HG02642 (cell line): ENCODE measurements at regions not wholly inside any gene's neighbourhood (a gene's known extent, or its start where the extent isn't known, plus 50 kb on each side); places are given as distances from the start of the nearest gene placed in this dataset.
"Not testable (repeated sequence)": the region's sequence is repeated elsewhere in the genome, so short reads cannot be mapped to it uniquely, and the experiment has no call there.

ENCODE experiments used
- ATAC-seq: cut with Tn5 transposase; IDR thresholded peaks from one replicate; pipeline ENCODE4 v1.9.1; 2021; ENCODE audit warnings: mild to moderate bottlenecking; ENCODE audit not compliant: unreplicated experiment, poor library complexity

DNA sequence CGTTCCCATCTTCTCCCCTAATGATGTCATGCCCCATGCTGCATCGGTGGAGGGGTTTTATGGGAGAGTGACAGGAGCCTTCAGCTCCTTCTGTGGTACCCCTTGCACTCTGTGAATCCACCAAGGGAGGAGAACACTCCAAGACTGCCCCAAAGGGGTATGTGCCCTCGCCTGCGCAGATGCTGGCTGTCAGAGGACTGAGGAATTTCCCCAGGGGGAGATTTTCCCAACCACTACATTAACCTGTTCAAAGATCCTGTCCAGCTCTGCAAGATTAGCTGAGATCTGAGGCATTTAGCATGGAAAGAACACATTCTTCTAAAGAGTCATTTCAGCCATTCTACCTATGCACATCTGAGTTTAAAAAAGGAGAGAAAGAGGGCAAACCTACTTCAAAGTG, 143.2 kb upstream of the ITGA6 start:
- ATAC-seq: no peak

DNA sequence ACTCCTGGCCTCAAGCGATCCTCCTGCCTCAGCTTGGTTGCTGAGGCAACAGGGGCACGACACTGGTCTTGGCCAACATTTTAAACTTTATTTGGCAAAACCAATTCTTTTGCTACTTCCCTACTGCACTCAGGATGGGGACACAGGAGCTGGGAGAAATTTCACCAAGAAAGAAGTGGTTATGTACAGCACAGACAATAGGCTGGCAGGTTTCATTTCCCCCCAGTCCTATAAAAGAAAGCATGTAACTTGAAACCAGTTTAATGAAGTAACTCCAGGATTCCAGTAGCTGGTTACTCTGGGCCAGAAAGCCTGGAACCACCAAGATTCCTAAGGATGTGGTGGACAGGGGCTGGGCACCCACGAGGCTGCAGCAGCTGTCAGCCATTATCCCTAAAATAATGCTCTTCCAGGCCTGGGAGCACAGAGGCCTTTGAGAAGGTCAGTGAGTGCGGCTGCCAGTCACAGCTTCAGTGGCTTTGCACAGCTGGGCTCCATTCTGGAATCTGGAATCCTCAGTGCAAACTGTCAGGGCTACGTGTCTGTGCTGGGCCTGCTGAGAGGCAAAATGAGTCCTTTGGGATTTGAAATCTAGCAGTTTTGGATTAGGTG, 142.3 kb upstream of the ITGA6 start:
- ATAC-seq: no peak

- no peak for ATAC-seq
Measured at GRCh38 chr2:172285760-172286159, 141.6 kb upstream of the ITGA6 start.

DNA sequence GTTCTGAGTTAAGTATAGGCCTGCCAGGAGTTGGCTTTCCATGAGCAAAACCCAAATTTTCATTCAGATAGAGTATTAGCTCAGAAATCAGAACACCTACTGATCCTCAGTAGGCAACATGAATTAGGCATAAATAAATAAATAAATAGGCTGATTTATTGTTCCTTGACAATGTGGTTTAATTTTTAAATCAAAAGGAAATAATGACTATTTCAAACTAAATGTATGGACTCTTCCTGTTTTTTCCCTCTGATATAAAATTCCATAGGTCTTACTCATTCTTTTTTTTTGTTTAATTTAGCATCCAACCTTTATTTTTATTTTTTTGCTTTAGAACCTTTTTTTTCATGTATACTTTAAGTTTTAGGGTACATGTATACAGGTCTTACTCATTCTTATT, 140.2 kb upstream of the ITGA6 start:
- no peak for ATAC-seq

- no peak for ATAC-seq
Measured at GRCh38 chr2:172287605-172288315, 139.6 kb upstream of the ITGA6 start.

DNA sequence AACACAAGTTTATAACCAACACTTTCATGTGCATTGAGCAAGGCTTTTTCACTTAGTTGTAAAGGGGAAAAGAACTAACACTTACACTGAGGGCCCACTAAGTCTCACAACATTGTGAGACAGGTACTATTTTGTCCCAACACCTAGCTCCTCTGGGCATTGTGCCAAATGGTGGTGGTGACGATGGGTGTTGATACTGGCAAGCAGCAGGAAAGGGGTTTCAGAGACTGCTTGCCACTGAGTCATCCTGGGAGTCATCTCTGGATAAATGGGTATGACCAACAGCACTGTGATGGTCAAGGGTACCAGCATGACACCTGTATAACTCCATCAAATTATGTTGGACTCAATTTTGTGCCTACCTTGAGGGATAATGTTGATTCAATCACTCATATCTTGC, 138.8 kb upstream of the ITGA6 start:
- ATAC-seq: no peak

DNA sequence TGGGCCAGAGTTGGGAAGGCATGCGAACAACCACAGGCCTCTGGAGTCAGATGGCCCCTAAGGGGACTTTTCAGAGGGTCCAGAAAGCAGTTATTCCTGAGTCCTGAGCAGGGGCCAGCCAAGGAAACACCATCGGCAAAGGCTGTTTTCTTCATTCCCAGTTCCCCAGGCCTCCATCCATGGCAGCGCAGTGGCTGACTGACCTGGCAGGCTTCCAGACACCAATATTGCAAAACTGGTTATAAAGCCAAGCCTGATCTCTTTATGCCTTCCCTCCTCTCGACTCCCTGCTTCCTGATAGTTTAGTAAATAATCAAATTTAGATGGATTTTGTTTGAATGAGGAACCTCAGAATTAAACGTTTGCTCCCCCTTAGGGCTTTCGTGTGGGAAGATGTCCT, 133.4 kb upstream of the ITGA6 start:
- ATAC-seq: no peak

GRCh38 chr2:172294983-172295382, 132.4 kb upstream of the ITGA6 start:
- ATAC-seq: no peak

- ATAC-seq: no peak
Measured at GRCh38 chr2:172295677-172296076, 131.7 kb upstream of the ITGA6 start.

- ATAC-seq: no peak
Measured at GRCh38 chr2:172296267-172297046, 130.9 kb upstream of the ITGA6 start.

GRCh38 chr2:172297531-172297930, 129.9 kb upstream of the ITGA6 start:
- ATAC-seq: no peak

- ATAC-seq: no peak
Measured at GRCh38 chr2:172297950-172298349, 129.4 kb upstream of the ITGA6 start.

DNA sequence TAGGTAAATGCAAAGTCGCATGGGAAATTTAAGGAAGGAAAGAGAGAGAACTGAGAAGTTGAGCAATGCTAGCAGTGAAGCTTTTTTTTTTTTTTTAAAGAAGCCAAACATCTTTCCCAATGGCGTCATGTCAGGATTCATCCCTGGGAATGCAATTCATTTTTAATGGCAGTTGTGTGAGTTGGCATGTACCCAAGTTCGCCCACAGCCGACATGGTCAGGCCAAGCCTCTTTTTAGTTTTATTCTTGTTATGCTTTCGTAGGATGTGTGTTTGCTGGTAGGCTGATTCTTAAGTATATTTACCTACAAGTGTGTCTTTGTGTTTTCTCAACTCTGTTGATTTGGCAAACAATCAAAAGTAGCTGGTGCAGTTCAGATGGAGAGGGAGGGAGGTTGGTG, 127.6 kb upstream of the ITGA6 start:
- ATAC-seq: no peak

GRCh38 chr2:172300851-172301250, 126.5 kb upstream of the ITGA6 start:
- ATAC-seq: no peak

- ATAC-seq: no peak
Measured at GRCh38 chr2:172305066-172305465, 122.3 kb upstream of the ITGA6 start.

DNA sequence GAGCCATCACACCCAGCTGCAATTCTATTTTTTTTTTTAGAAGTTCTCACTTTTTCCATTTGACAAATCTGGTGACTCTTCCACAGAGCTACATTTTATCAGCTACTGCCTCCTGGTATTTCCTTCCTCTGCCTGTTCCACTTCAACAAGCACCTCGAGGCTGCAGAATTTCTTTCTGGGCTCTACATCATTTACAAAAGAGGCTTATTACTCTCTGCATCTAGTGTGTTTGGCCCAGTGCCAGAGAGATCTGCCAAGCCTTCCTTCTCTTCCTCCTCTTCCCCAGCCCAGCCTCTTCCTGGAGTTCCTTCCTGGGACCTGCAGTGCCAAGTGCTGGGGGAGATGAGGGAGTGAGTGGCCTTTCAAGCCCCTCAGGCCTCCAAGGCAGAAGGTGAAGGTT, 119.6 kb upstream of the ITGA6 start:
- ATAC-seq: no peak

DNA sequence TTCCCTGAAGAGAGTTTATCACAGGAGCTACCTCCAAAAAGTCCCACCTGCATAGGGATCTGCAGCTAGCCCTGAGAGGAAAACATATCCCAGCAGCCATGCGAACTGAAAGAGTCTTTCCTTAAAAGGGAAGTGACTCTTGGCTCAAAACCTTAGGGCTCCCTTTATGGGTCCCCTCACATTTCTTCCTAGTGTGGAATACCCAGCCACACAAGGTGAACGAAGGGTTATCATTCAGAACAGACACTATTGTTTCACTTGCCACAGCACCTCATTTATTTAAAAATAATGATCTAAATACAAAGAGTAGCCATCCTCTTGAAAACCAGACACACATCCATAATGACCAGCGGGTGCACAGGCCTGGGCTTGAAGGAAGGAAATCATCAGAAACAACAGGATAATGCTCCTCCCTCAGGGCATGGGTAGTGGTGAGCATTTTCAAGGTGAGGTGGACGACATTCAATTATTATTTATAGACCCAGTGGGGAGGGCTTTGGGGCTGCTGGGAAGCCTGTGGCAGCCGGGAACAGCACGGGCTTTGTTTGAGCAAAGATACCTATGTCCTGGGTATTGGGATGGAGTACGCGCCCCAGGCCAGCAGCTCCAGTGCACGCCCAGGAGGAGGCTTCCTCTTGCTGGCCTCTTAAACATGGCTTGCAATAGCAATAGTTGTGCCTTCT, 119.0 kb upstream of the ITGA6 start:
- no peak for ATAC-seq

DNA sequence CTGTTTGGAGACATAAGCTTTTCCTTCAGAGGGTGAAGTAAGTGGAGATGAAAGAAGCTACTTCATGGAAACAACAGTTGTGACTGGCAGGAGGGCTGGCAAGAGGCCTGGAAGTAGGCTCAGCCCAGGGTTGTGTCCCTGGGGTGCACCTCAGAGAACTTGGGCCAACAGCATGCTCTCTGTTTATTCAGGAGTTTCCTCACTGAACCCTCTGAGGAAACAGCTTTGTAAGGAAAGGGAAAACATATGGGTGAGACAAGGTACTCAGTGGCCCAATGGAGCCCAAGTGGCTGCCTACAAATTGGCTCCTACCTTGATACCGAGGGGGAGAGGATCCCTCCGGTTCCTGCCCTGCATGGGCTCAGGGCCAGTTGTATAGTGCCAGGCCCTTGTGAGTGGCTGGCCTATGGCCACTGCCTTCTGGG, 115.5 kb upstream of the ITGA6 start:
- ATAC-seq: no peak

- ATAC-seq: no peak
Measured at GRCh38 chr2:172313715-172314341, 113.6 kb upstream of the ITGA6 start.

- ATAC-seq: not testable (repeated sequence)
Measured at GRCh38 chr2:172315070-172315469, 112.3 kb upstream of the ITGA6 start.
